ENCODE measurements at regions not wholly inside any gene's neighbourhood (a gene's known extent, or its start where the extent isn't known, plus 50 kb on each side); places are given as distances from the start of the nearest gene placed in this dataset.

DNA sequence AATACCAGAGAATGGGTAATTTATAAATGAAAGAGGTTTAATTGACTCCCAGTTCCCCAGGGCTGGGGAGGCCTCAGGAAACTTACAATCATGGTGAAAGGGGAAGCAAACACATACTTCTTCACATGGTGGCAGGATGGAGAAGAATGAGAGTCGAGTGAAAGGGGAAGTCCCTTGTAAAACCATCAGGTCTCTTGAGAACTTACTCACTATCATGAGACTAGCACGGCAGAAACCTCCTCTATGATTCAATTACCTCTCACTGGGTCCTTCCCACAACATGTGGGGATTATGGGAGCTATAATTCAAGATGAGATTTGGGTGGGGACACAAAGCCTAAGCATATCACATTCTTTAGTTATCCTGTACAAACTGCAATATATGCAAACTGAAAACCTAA lies 609.4 kb downstream of the MTRR start:
- TF ChIP-seq POLR2AphosphoS5 (IDR thresholded peaks at IDR 0.05): no peak
- TF ChIP-seq POLR2A (IDR thresholded peaks at IDR 0.05): no peak
